ENCODE measurements at regions not wholly inside any gene's neighbourhood (a gene's known extent, or its start where the extent isn't known, plus 50 kb on each side); places are given as distances from the start of the nearest gene placed in this dataset.

GRCh38 chr18:30623401-30624065 is 419.0 kb downstream of the DSC3 start:
- intact Hi-C loops (cut with micrococcal nuclease; ENCODE audit: unreplicated experiment) (no loop called here), in situ Hi-C loops (cut with HindIII; ENCODE audit: extremely low pct_ligation_motif_present, low pct_unique_long_range_greater_than_20kb) (no loop called here)
- FAIRE-seq: no peak
- no peaks in the 10 kb centered on the region for H3K27me3 ChIP-seq (ENCODE audit: control insufficient read depth in 1 of 2, insufficient read depth in 2 of 2, low read length in 2 of 2)
- H2AFZ ChIP-seq (ENCODE audit: low read length): no peak overlapping the region
- H3K27ac ChIP-seq (ENCODE audit: extremely low read length, insufficient read depth, low read length): no peak overlapping the region
- no peak overlapping the region for H3K4me3 ChIP-seq (replicated peaks in 1 of 3; ENCODE audit: insufficient read depth in 1 of 3, low read depth in 2 of 3, low read length in 3 of 3)
- no peak overlapping the region for H3K4me2 ChIP-seq (ENCODE audit: low read depth, low read length)
- no peak for DNase-seq (ENCODE audit: low spot score)
- H3K9me3 ChIP-seq (ENCODE audit: low read length): no peaks in the 10 kb centered on the region
- TF ChIP-seq GABPB1 (CRISPR knock-in tag; IDR thresholded peaks at IDR 0.05): no peak
- no peak for TF ChIP-seq ZNF160 (CRISPR knock-in tag; IDR thresholded peaks at IDR 0.05)
- no peak for TF ChIP-seq SMC3 (IDR thresholded peaks at IDR 0.05; ENCODE audit: low read length)
- TF ChIP-seq MIER2 (CRISPR knock-in tag; IDR thresholded peaks at IDR 0.05): no peak
- no peak for TF ChIP-seq ATF2 (CRISPR knock-in tag; IDR thresholded peaks at IDR 0.05)
- no peak for TF ChIP-seq ZNF275 (CRISPR knock-in tag; IDR thresholded peaks at IDR 0.05; ENCODE audit: borderline replicate concordance)
- no peak for TF ChIP-seq ZNF382 (CRISPR knock-in tag; IDR thresholded peaks at IDR 0.05; ENCODE audit: borderline replicate concordance)
- TF ChIP-seq CENPX (CRISPR knock-in tag; IDR thresholded peaks at IDR 0.05): no peak
- TF ChIP-seq NFIC (IDR thresholded peaks at IDR 0.05; ENCODE audit: low read length): no peak
- no peak for TF ChIP-seq ETS1 (CRISPR knock-in tag; IDR thresholded peaks at IDR 0.05)
- TF ChIP-seq ZNF337 (CRISPR knock-in tag; IDR thresholded peaks at IDR 0.05; ENCODE audit: borderline replicate concordance, low read depth): no peak
- no peak for TF ChIP-seq ZKSCAN5 (CRISPR knock-in tag; IDR thresholded peaks at IDR 0.05)
- TF ChIP-seq ZNF616 (CRISPR knock-in tag; IDR thresholded peaks at IDR 0.05; ENCODE audit: low read depth): no peak
- TF ChIP-seq ZNF207 (IDR thresholded peaks at IDR 0.05; ENCODE audit: borderline replicate concordance): no peak
- H4K20me1 ChIP-seq (ENCODE audit: insufficient read depth, low read length): no peaks in the 10 kb centered on the region
- 1% methylated on average over 5 of the region's 5 CpGs for WGBS (ENCODE audit: low lambda C conversion rate)
- POLR2A ChIA-PET: no interaction called here
- H3K9ac ChIP-seq (ENCODE audit: insufficient read depth, low read depth, low read length): no peak overlapping the region
- no peaks in the 10 kb centered on the region for H3K79me2 ChIP-seq (ENCODE audit: insufficient read depth, low read length)
- no peak for ATAC-seq
- CTCF ChIA-PET (ENCODE audit: low intra/inter-chr PET ratio, low total read pairs): no interaction called here
- no TSS peak for BruUV-seq (replicated peaks)
- no peaks in the 10 kb centered on the region for H3K4me1 ChIP-seq (ENCODE audit: insufficient read depth, low read length)
- H3K36me3 ChIP-seq (replicated peaks in 1 of 2; ENCODE audit: control insufficient read depth in 1 of 2, insufficient read depth in 2 of 2, low read length in 2 of 2): no peaks in the 10 kb centered on the region
